Gastrocnemius medialis (tissue), 4 donors: ENCODE measurements at regions not wholly inside any gene's neighbourhood (a gene's known extent, or its start where the extent isn't known, plus 50 kb on each side); places are given as distances from the start of the nearest gene placed in this dataset.

ENCODE experiments used
- ATAC-seq, 2 donors: fragments of 150-250 bp; one replicate each; pipeline ENCODE4 v1.9.1; 2016
- DNase-seq, 2 donors: peaks; one replicate each; pipeline ENCODE4 v3.0.0-alpha.2; 2019
- H3K27ac ChIP-seq, 4 donors: fragments of 200-600 bp; sonication (generic); 1 replicate in 1 of 4; 2 replicates in 3 of 4; pipeline ENCODE4 v1.5.1; 2016 to 2018; ENCODE audit warnings: mild to moderate bottlenecking in 2 of 4, moderate library complexity in 1 of 4
- H3K27me3 ChIP-seq, 3 donors: fragments of 200-600 bp; sonication (generic) in 2 of 3; 1 replicate in 1 of 3; 2 replicates in 2 of 3; pipeline versions ENCODE4 v1.5.1 to v1.6.0; 2016 to 2019; ENCODE audit warnings: mild to moderate bottlenecking in 1 of 3, moderate library complexity in 1 of 3
- H3K36me3 ChIP-seq, 2 donors: fragments of 200-600 bp; sonication (generic) in 1 of 2; one replicate each; pipeline ENCODE4 v1.5.1; 2017 to 2018
- H3K4me1 ChIP-seq, 2 donors: fragments of 200-600 bp; sonication (generic) in 1 of 2; one replicate each; pipeline ENCODE4 v1.5.1; 2016 to 2017; ENCODE audit warnings: mild to moderate bottlenecking in 2 of 2
- H3K4me3 ChIP-seq, 4 donors: fragments of 200-600 bp; sonication (generic) in 3 of 4; 1 replicate in 1 of 4; 2 replicates in 3 of 4; pipeline ENCODE4 v1.5.1; 2016 to 2019; ENCODE audit warnings: mild to moderate bottlenecking in 2 of 4
- H3K9me3 ChIP-seq, 3 donors: fragments of 200-600 bp; sonication (generic) in 2 of 3; 1 replicate in 1 of 3; 2 replicates in 2 of 3; pipeline ENCODE4 v1.5.1; 2016 to 2019
- CTCF ChIP-seq, 5 experiments: fragments of 450-650 bp in 3 of 5; fragments of 200-600 bp in 2 of 5; sonication (generic) in 2 of 5; IDR thresholded peaks in 4 of 5; conservative IDR thresholded peaks in 1 of 5; 1 replicate in 4 of 5; 2 replicates in 1 of 5; pipeline ENCODE4 v1.5.1; 2016 to 2019; ENCODE audit warnings: antibody characterized with exemption in 5 of 5, mild to moderate bottlenecking in 3 of 5, moderate library complexity in 3 of 5
- POLR2A ChIP-seq, 2 donors: fragments of 450-650 bp; IDR thresholded peaks; one replicate each; pipeline ENCODE4 v1.6.1; 2017; ENCODE audit warnings: antibody characterized with exemption in 2 of 2, mild to moderate bottlenecking in 2 of 2, moderate library complexity in 2 of 2
- in situ Hi-C, 4 donors: fragments of 200-750 bp; cut with MboI; loops; one replicate each; pipeline versions ENCODE4 v1.15.0 to v1.8.0; 2017; ENCODE audit warnings: low sequenced_read_pairs in 4 of 4
- intact Hi-C: fragments of 100-400 bp; cut with DNase I; formaldehyde crosslinking; loops from one replicate; pipeline ENCODE4 v1.15.1; 2023; ENCODE audit warnings: low total_unique reads

- in situ Hi-C loops = no loop called here
- intact Hi-C loops = no loop called here
Measured at GRCh38 chr7:52959336-52959735, 76.1 kb upstream of the POM121L12 start.

GRCh38 chr7:52958621-52959140 is 76.8 kb upstream of the POM121L12 start:
- intact Hi-C loops = no loop called here
- Histone ChIP-seq H3K36me3 (no peaks in the 10 kb centered on the region), H3K4me3 (no peak overlapping the region), H3K9me3 (no peaks in the 10 kb centered on the region), H3K4me1 (no peaks in the 10 kb centered on the region), H3K27ac (no peak overlapping the region), H3K27me3 (no peaks in the 10 kb centered on the region)
- ATAC-seq (no peak), DNase-seq (no peak)
- TF ChIP-seq POLR2A (IDR thresholded peaks at IDR 0.05) (no peak), CTCF (IDR thresholded peaks at IDR 0.05 in 4 of 5, conservative IDR thresholded peaks at IDR 0.05 in 1 of 5) (no peak)
- in situ Hi-C loops = no loop called here

More at GRCh38 chr7:52959336-52959735, 76.1 kb upstream of the POM121L12 start:
- ATAC-seq (no peak), DNase-seq (no peak)
- Histone ChIP-seq H3K4me3 (no peak overlapping the region), H3K9me3 (no peaks in the 10 kb centered on the region), H3K36me3 (no peaks in the 10 kb centered on the region), H3K27me3 (no peaks in the 10 kb centered on the region), H3K4me1 (no peaks in the 10 kb centered on the region), H3K27ac (no peak overlapping the region)
- TF ChIP-seq CTCF (IDR thresholded peaks at IDR 0.05 in 4 of 5, conservative IDR thresholded peaks at IDR 0.05 in 1 of 5) (no peak), POLR2A (IDR thresholded peaks at IDR 0.05) (no peak)

GRCh38 chr7:52956379-52956915 is 79.0 kb upstream of the POM121L12 start:
- intact Hi-C loops (no loop called here), in situ Hi-C loops (no loop called here)
- no peak overlapping the region for H3K27ac ChIP-seq
- DNase-seq (no peak), ATAC-seq (no peak)
- no peaks in the 10 kb centered on the region for H3K36me3 ChIP-seq
- no peak overlapping the region for H3K4me3 ChIP-seq
- no peaks in the 10 kb centered on the region for H3K27me3 ChIP-seq
- H3K4me1 ChIP-seq = no peaks in the 10 kb centered on the region
- no peaks in the 10 kb centered on the region for H3K9me3 ChIP-seq
- TF ChIP-seq CTCF (IDR thresholded peaks at IDR 0.05 in 4 of 5, conservative IDR thresholded peaks at IDR 0.05 in 1 of 5) = no peak
- no peak for TF ChIP-seq POLR2A (IDR thresholded peaks at IDR 0.05)

- TF ChIP-seq POLR2A (IDR thresholded peaks at IDR 0.05) (no peak), CTCF (IDR thresholded peaks at IDR 0.05 in 4 of 5, conservative IDR thresholded peaks at IDR 0.05 in 1 of 5) (no peak)
- in situ Hi-C loops = no loop called here
- Histone ChIP-seq H3K4me1 (no peaks in the 10 kb centered on the region), H3K27ac (no peak overlapping the region), H3K9me3 (no peaks in the 10 kb centered on the region), H3K4me3 (no peak overlapping the region), H3K27me3 (no peaks in the 10 kb centered on the region), H3K36me3 (no peaks in the 10 kb centered on the region)
- DNase-seq = no peak
- intact Hi-C loops = no loop called here
- ATAC-seq = no peak
Measured at GRCh38 chr7:52955522-52955921, 79.9 kb upstream of the POM121L12 start.

- intact Hi-C loops = no loop called here
- TF ChIP-seq CTCF (IDR thresholded peaks at IDR 0.05 in 4 of 5, conservative IDR thresholded peaks at IDR 0.05 in 1 of 5) = no peak
- no peak for TF ChIP-seq POLR2A (IDR thresholded peaks at IDR 0.05)
- no peak for ATAC-seq
Measured at GRCh38 chr7:52944921-52945320, 90.5 kb upstream of the POM121L12 start.

More at GRCh38 chr7:52944921-52945320, 90.5 kb upstream of the POM121L12 start:
- no peaks in the 10 kb centered on the region for H3K27me3 ChIP-seq
- no peaks in the 10 kb centered on the region for H3K36me3 ChIP-seq
- no peak for DNase-seq
- H3K4me3 ChIP-seq = no peak overlapping the region
- no peaks in the 10 kb centered on the region for H3K4me1 ChIP-seq
- in situ Hi-C loops = no loop called here
- no peak overlapping the region for H3K27ac ChIP-seq
- H3K9me3 ChIP-seq = no peaks in the 10 kb centered on the region
